HEK293T (cell line): ENCODE measurements at regions not wholly inside any gene's neighbourhood (a gene's known extent, or its start where the extent isn't known, plus 50 kb on each side); places are given as distances from the start of the nearest gene placed in this dataset.

Experiments
- FOXA1 ChIP-seq: fragments of 450-650 bp; IDR thresholded peaks from 2 replicates; pipeline ENCODE4 v1.6.1; 2016; ENCODE audit warnings: mild to moderate bottlenecking
- SP1 ChIP-seq: fragments of 450-650 bp; IDR thresholded peaks from 2 replicates; pipeline ENCODE4 v1.6.1; 2017
- TARDBP ChIP-seq: fragments of 450-650 bp; IDR thresholded peaks from 2 replicates; pipeline ENCODE4 v1.6.1; 2016
- TF ChIP-seq, protein P1 (sequence below): fragments of 450-650 bp; IDR thresholded peaks from 2 replicates; pipeline ENCODE4 v1.6.1; 2016

DNA sequence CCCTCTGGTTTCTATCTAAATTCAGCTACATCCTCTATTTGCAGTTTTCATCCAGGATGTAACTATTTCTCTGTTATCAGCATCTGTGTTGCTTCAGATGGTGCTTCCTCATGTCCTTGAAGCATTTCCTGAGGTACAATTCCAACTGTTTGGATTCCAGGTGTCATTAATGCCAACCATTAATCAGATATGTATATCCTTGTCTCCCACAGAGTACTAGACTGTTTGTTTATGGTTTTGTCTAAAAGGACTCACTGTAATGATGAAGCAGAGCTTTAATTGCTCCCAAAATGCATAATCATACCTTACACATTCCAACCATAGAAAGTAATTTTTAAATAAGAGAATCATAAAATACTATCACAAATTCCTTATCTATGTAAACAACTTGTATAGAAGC lies 288.5 kb upstream of the MME start:
- TF ChIP-seq SP1, result no peak
- no peak for TF ChIP-seq FOXA1
- no peak for TF ChIP-seq TARDBP
- TF ChIP-seq, protein P1, sequence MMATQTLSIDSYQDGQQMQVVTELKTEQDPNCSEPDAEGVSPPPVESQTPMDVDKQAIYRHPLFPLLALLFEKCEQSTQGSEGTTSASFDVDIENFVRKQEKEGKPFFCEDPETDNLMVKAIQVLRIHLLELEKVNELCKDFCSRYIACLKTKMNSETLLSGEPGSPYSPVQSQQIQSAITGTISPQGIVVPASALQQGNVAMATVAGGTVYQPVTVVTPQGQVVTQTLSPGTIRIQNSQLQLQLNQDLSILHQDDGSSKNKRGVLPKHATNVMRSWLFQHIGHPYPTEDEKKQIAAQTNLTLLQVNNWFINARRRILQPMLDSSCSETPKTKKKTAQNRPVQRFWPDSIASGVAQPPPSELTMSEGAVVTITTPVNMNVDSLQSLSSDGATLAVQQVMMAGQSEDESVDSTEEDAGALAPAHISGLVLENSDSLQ, result no peak
